Esophagus squamous epithelium (tissue), 4 donors: ENCODE measurements at regions not wholly inside any gene's neighbourhood (a gene's known extent, or its start where the extent isn't known, plus 50 kb on each side); places are given as distances from the start of the nearest gene placed in this dataset.

Source experiments
- CTCF ChIP-seq, 6 experiments: fragments of 450-650 bp in 4 of 6; fragments of 200-600 bp in 2 of 6; sonication (generic) in 2 of 6; IDR thresholded peaks; one replicate each; pipeline ENCODE4 v1.5.1; 2016 to 2019; ENCODE audit warnings: antibody characterized with exemption in 6 of 6, mild to moderate bottlenecking in 4 of 6, moderate library complexity in 4 of 6
- POLR2A ChIP-seq, 4 donors: fragments of 450-650 bp; IDR thresholded peaks; one replicate each; pipeline ENCODE4 v1.6.1; 2017; ENCODE audit warnings: antibody characterized with exemption in 4 of 4, mild to moderate bottlenecking in 4 of 4, moderate library complexity in 3 of 4

- TF ChIP-seq POLR2A (IDR thresholded peaks at IDR 0.05): no peak
- no peak for TF ChIP-seq CTCF (IDR thresholded peaks at IDR 0.05)
Observed at GRCh38 chr4:144509088-144510015, 136.6 kb upstream of the HHIP start.
